ENCODE measurements at regions not wholly inside any gene's neighbourhood (a gene's known extent, or its start where the extent isn't known, plus 50 kb on each side); places are given as distances from the start of the nearest gene placed in this dataset.

DNA sequence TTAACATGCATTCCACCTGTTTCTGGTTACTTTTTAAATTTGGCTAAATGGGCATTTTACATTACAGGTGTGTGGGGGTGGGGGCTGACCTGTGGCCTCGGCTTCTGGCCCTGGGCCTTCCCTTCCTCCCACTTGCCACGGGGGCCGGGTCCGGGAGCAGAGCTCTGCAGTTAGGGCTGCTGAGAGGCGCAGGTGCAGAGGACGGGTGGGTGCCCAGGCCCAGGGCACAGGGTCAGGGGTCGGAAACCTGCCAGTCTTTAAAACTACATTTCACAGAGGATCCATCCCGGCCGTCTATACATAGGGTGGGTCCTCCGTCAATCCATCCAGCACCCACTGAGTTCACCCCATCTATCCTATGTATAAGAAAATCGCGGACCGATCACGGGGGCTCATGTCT is 106.5 kb upstream of the INSIG1 start:
- TF ChIP-seq, protein P1, sequence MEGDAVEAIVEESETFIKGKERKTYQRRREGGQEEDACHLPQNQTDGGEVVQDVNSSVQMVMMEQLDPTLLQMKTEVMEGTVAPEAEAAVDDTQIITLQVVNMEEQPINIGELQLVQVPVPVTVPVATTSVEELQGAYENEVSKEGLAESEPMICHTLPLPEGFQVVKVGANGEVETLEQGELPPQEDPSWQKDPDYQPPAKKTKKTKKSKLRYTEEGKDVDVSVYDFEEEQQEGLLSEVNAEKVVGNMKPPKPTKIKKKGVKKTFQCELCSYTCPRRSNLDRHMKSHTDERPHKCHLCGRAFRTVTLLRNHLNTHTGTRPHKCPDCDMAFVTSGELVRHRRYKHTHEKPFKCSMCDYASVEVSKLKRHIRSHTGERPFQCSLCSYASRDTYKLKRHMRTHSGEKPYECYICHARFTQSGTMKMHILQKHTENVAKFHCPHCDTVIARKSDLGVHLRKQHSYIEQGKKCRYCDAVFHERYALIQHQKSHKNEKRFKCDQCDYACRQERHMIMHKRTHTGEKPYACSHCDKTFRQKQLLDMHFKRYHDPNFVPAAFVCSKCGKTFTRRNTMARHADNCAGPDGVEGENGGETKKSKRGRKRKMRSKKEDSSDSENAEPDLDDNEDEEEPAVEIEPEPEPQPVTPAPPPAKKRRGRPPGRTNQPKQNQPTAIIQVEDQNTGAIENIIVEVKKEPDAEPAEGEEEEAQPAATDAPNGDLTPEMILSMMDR (IDR thresholded peaks at IDR 0.05), result no peak
- TF ChIP-seq POLR2A (IDR thresholded peaks at IDR 0.05), result no peak
- TF ChIP-seq EP300 (IDR thresholded peaks at IDR 0.05), result no peak
